ENCODE measurements at regions not wholly inside any gene's neighbourhood (a gene's known extent, or its start where the extent isn't known, plus 50 kb on each side); places are given as distances from the start of the nearest gene placed in this dataset.

DNA sequence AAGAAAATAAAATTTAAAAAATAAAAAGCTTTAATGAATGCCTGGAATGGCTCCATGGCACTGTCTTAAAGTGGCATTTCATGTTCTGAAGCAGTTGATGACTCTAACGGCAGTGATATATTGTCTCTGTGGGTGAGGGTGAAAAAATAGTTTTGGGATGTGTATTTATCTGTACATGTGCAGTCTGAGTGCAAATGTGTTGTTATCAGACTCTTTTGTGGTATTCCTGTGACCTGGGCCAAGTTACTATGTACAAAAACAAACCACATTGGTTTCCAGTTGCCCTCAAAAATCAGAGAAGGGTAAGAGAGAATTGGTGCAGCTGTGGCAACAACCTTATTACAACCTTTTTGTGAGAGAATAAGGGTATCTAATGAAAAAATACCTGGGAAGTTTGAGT, 81.7 kb upstream of the CCDC91 start:
- Histone ChIP-seq H3K27ac (ENCODE audit: insufficient read depth, low read depth, low read length) (no peak overlapping the region), H3K4me2 (ENCODE audit: insufficient read depth, low read length) (no peak overlapping the region), H2AFZ (ENCODE audit: low read depth, low read length) (no peak overlapping the region), H3K9me1 (replicated peaks; ENCODE audit: control insufficient read depth, extremely low read depth, insufficient read depth, low read length) (no peaks in the 10 kb centered on the region), H3K79me2 (ENCODE audit: control insufficient read depth, insufficient read depth, low read length) (no peaks in the 10 kb centered on the region), H3K27me3 (ENCODE audit: control insufficient read depth in 2 of 2, insufficient read depth in 2 of 2, low read length in 2 of 2) (no peaks in the 10 kb centered on the region), H3K4me3 (replicated peaks in 1 of 3; ENCODE audit: insufficient read depth in 1 of 3, low read depth in 1 of 3, low read length in 3 of 3) (no peak overlapping the region), H3K9me3 (replicated peaks; ENCODE audit: control insufficient read depth, insufficient read depth, low read length) (no peaks in the 10 kb centered on the region), H3K36me3 (ENCODE audit: control insufficient read depth in 2 of 2, extremely low read depth in 1 of 2, insufficient read depth in 2 of 2, low read length in 2 of 2) (no peaks in the 10 kb centered on the region), H3K9ac (replicated peaks; ENCODE audit: extremely low read depth, insufficient read depth, low read length) (no peak overlapping the region), H3K4me1 (ENCODE audit: control insufficient read depth, extremely low read depth, insufficient read depth, low read length) (no peaks in the 10 kb centered on the region), H4K20me1 (replicated peaks; ENCODE audit: control insufficient read depth, extremely low read depth, insufficient read depth, low read length) (no peaks in the 10 kb centered on the region)
- TF ChIP-seq JUN (IDR thresholded peaks at IDR 0.05; ENCODE audit: borderline replicate concordance, insufficient read depth, insufficient read length, low read depth) = no peak
- TF ChIP-seq MAX (IDR thresholded peaks at IDR 0.05; ENCODE audit: insufficient read depth, insufficient read length) = no peak
- TF ChIP-seq MYC (IDR thresholded peaks at IDR 0.05; ENCODE audit: low read depth, low read length) = no peak
- no peak for TF ChIP-seq POLR2A (IDR thresholded peaks at IDR 0.05; ENCODE audit: low read depth, low read length)
- TF ChIP-seq, protein P1, sequence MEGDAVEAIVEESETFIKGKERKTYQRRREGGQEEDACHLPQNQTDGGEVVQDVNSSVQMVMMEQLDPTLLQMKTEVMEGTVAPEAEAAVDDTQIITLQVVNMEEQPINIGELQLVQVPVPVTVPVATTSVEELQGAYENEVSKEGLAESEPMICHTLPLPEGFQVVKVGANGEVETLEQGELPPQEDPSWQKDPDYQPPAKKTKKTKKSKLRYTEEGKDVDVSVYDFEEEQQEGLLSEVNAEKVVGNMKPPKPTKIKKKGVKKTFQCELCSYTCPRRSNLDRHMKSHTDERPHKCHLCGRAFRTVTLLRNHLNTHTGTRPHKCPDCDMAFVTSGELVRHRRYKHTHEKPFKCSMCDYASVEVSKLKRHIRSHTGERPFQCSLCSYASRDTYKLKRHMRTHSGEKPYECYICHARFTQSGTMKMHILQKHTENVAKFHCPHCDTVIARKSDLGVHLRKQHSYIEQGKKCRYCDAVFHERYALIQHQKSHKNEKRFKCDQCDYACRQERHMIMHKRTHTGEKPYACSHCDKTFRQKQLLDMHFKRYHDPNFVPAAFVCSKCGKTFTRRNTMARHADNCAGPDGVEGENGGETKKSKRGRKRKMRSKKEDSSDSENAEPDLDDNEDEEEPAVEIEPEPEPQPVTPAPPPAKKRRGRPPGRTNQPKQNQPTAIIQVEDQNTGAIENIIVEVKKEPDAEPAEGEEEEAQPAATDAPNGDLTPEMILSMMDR (IDR thresholded peaks at IDR 0.05; ENCODE audit: extremely low read depth in 1 of 2, insufficient read depth in 1 of 2, low read depth in 1 of 2, low read length in 2 of 2) = no peak
- no peak for TF ChIP-seq POLR2AphosphoS5 (IDR thresholded peaks at IDR 0.05; ENCODE audit: insufficient read depth, low read depth, low read length)
- TF ChIP-seq GATA2 (IDR thresholded peaks at IDR 0.05; ENCODE audit: insufficient read depth, insufficient read length, low read depth, low read length) = no peak
- TF ChIP-seq FOS (IDR thresholded peaks at IDR 0.05; ENCODE audit: borderline replicate concordance, insufficient read depth, low read length) = no peak
- no peak for TF ChIP-seq EZH2 (IDR thresholded peaks at IDR 0.05; ENCODE audit: borderline replicate concordance, low read depth, low read length, severe bottlenecking)
- no peak for DNase-seq (ENCODE audit: low read depth, low spot score)
- FAIRE-seq = no peak
- no TSS peak for BruUV-seq (replicated peaks)
- ChIA-PET POLR2A (no interaction called here), CTCF (interaction anchor here (1.4 kb wide), 1 partner anchor 12 kb away, joined by 4 read pairs; no protein-coding TSS in a partner anchor)
- dilution Hi-C loops (cut with MboI; ENCODE audit: extremely low pct_ligation_motif_present, low sequenced_read_pairs) = no loop called here
- intact Hi-C loops (cut with micrococcal nuclease) = no loop called here
